ENCODE measurements at regions not wholly inside any gene's neighbourhood (a gene's known extent, or its start where the extent isn't known, plus 50 kb on each side); places are given as distances from the start of the nearest gene placed in this dataset.

- H3K36me3 ChIP-seq (ENCODE audit: control insufficient read depth, insufficient read depth, low read length), result no peaks in the 10 kb centered on the region
Measured at GRCh38 chr2:185174353-185174752, 564.3 kb upstream of the FSIP2 start.

GRCh38 chr2:185179743-185180142 is 558.9 kb upstream of the FSIP2 start:
- WGBS (ENCODE audit: insufficient coverage, low coverage, missing lambda C conversion rate), result 0% methylated on average over 3 of the region's 3 CpGs
- ATAC-seq (no peak), DNase-seq (ENCODE audit: extremely low read depth in 1 of 4, low spot score in 3 of 4) (no peak), FAIRE-seq (no peak)
- ChIA-PET POLR2A (no interaction called here), CTCF (ENCODE audit: low intra/inter-chr PET ratio) (no interaction called here)
- in situ Hi-C loops (cut with MboI), result no loop called here
- no TSS peak for BruUV-seq (replicated peaks)
- no peaks in the 10 kb centered on the region for H3K27me3 ChIP-seq (ENCODE audit: control insufficient read depth in 2 of 2, insufficient read depth in 2 of 2, low read length in 2 of 2)
- H3K9me3 ChIP-seq (replicated peaks; ENCODE audit: control insufficient read depth, insufficient read depth, low read depth, low read length), result peaks cover 2% of the 10 kb centered on the region
- H4K20me1 ChIP-seq (replicated peaks; ENCODE audit: control insufficient read depth, insufficient read depth, low read length), result no peaks in the 10 kb centered on the region
- H3K4me3 ChIP-seq, result no peak overlapping the region
- intact Hi-C loops (cut with micrococcal nuclease), result no loop called here
- no peaks in the 10 kb centered on the region for H3K4me1 ChIP-seq (replicated peaks in 1 of 2; ENCODE audit: control insufficient read depth in 2 of 2, insufficient read depth in 2 of 2, low read length in 2 of 2)
- no peaks in the 10 kb centered on the region for H3K9me1 ChIP-seq (ENCODE audit: control insufficient read depth, insufficient read depth, low read length)
- no peak overlapping the region for H3K4me2 ChIP-seq (ENCODE audit: insufficient read depth, low read length)
- H3K79me2 ChIP-seq (ENCODE audit: control insufficient read depth, insufficient read depth, low read length), result no peaks in the 10 kb centered on the region
- H3K36me3 ChIP-seq (ENCODE audit: control insufficient read depth, insufficient read depth, low read length), result no peaks in the 10 kb centered on the region
- H3K9ac ChIP-seq (ENCODE audit: insufficient read depth in 1 of 2, low read depth in 2 of 2, low read length in 2 of 2), result no peak overlapping the region
- no peak overlapping the region for H2AFZ ChIP-seq (ENCODE audit: low read depth, low read length)
- H3K27ac ChIP-seq (ENCODE audit: extremely low read depth, low read depth, low read length), result no peak overlapping the region
- TF ChIP-seq ZBTB17 (CRISPR knock-in tag; IDR thresholded peaks at IDR 0.05), result no peak
- no peak for TF ChIP-seq ETS1 (conservative IDR thresholded peaks at IDR 0.05; ENCODE audit: control insufficient read depth, low read depth, low read length)
- TF ChIP-seq, protein P1, sequence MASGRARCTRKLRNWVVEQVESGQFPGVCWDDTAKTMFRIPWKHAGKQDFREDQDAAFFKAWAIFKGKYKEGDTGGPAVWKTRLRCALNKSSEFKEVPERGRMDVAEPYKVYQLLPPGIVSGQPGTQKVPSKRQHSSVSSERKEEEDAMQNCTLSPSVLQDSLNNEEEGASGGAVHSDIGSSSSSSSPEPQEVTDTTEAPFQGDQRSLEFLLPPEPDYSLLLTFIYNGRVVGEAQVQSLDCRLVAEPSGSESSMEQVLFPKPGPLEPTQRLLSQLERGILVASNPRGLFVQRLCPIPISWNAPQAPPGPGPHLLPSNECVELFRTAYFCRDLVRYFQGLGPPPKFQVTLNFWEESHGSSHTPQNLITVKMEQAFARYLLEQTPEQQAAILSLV (tag; IDR thresholded peaks at IDR 0.05), result no peak
- TF ChIP-seq, protein P2, sequence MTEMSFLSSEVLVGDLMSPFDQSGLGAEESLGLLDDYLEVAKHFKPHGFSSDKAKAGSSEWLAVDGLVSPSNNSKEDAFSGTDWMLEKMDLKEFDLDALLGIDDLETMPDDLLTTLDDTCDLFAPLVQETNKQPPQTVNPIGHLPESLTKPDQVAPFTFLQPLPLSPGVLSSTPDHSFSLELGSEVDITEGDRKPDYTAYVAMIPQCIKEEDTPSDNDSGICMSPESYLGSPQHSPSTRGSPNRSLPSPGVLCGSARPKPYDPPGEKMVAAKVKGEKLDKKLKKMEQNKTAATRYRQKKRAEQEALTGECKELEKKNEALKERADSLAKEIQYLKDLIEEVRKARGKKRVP (CRISPR knock-in tag; IDR thresholded peaks at IDR 0.05), result no peak
- TF ChIP-seq THRA (IDR thresholded peaks at IDR 0.05), result no peak
- no peak for TF ChIP-seq OTX1 (CRISPR knock-in tag; IDR thresholded peaks at IDR 0.05)

More at GRCh38 chr2:185174353-185174752, 564.3 kb upstream of the FSIP2 start:
- ATAC-seq (no peak), DNase-seq (ENCODE audit: extremely low read depth in 1 of 4, low spot score in 3 of 4) (no peak), FAIRE-seq (no peak)
- Histone ChIP-seq H3K4me3 (no peak overlapping the region), H3K27ac (ENCODE audit: extremely low read depth, low read depth, low read length) (no peak overlapping the region), H3K4me2 (ENCODE audit: insufficient read depth, low read length) (no peak overlapping the region), H3K9me3 (replicated peaks; ENCODE audit: control insufficient read depth, insufficient read depth, low read depth, low read length) (no peaks in the 10 kb centered on the region; the same call in none of the 2 replicates), H3K9me1 (ENCODE audit: control insufficient read depth, insufficient read depth, low read length) (no peaks in the 10 kb centered on the region), H2AFZ (ENCODE audit: low read depth, low read length) (no peak overlapping the region), H3K79me2 (ENCODE audit: control insufficient read depth, insufficient read depth, low read length) (no peaks in the 10 kb centered on the region), H3K27me3 (ENCODE audit: control insufficient read depth in 2 of 2, insufficient read depth in 2 of 2, low read length in 2 of 2) (no peaks in the 10 kb centered on the region), H3K9ac (ENCODE audit: insufficient read depth in 1 of 2, low read depth in 2 of 2, low read length in 2 of 2) (no peak overlapping the region), H3K4me1 (replicated peaks in 1 of 2; ENCODE audit: control insufficient read depth in 2 of 2, insufficient read depth in 2 of 2, low read length in 2 of 2) (no peaks in the 10 kb centered on the region), H4K20me1 (replicated peaks; ENCODE audit: control insufficient read depth, insufficient read depth, low read length) (no peaks in the 10 kb centered on the region)
- WGBS (ENCODE audit: insufficient coverage, low coverage, missing lambda C conversion rate), result 0% methylated on average over 1 of the region's 1 CpG
- CTCF ChIA-PET (ENCODE audit: low intra/inter-chr PET ratio), result no interaction called here
- intact Hi-C loops (cut with micrococcal nuclease), result no loop called here
- TF ChIP-seq CEBPG (CRISPR knock-in tag; IDR thresholded peaks at IDR 0.05) (no peak), CEBPG (tag; conservative IDR thresholded peaks at IDR 0.05 in 1 of 2, IDR thresholded peaks at IDR 0.05 in 1 of 2) (peak in 1 of 2 experiments; percentile 48; a peak in 2 of 4 replicates), CEBPB (tag; IDR thresholded peaks at IDR 0.05) (peak; percentile 57), TBP (optimal IDR thresholded peaks at IDR 0.05; ENCODE audit: low read depth, low read length) (no peak), CREB5 (CRISPR knock-in tag; IDR thresholded peaks at IDR 0.05) (no peak)
- BruUV-seq (replicated peaks), result no TSS peak
- POLR2A ChIA-PET, result no interaction called here
- in situ Hi-C loops (cut with MboI), result no loop called here
